ENCODE measurements at regions not wholly inside any gene's neighbourhood (a gene's known extent, or its start where the extent isn't known, plus 50 kb on each side); places are given as distances from the start of the nearest gene placed in this dataset.

GRCh38 chr4:57575426-57575825 lies 465.2 kb upstream of the IGFBP7 start:
- TF ChIP-seq CTCF (conservative IDR thresholded peaks at IDR 0.05; ENCODE audit: low read length) (no peak), EZH2phosphoT487 (IDR thresholded peaks at IDR 0.05; ENCODE audit: borderline replicate concordance, low read depth, low read length) (no peak)
